H9 (cell line): ENCODE measurements at regions not wholly inside any gene's neighbourhood (a gene's known extent, or its start where the extent isn't known, plus 50 kb on each side); places are given as distances from the start of the nearest gene placed in this dataset.

Source experiments
- DNase-seq: peaks from one replicate; pipeline ENCODE4 v3.0.0-alpha.2; 2017
- H2AFZ ChIP-seq: one replicate; pipeline ENCODE4 v1.6.1; 2013; ENCODE audit warnings: mild to moderate bottlenecking, low read length, control low read depth, moderate library complexity
- H2AK5ac ChIP-seq: 2 replicates; pipeline ENCODE4 v1.6.1; 2013; ENCODE audit warnings: low read length, control low read depth, mixed read lengths; ENCODE audit not compliant: insufficient read length
- H2BK120ac ChIP-seq: one replicate; pipeline ENCODE4 v1.6.1; 2013; ENCODE audit warnings: low read depth, mild to moderate bottlenecking, low read length, control low read depth, inconsistent platforms; ENCODE audit not compliant: poor library complexity, severe bottlenecking
- H2BK12ac ChIP-seq: 2 replicates; pipeline ENCODE4 v1.6.1; 2013; ENCODE audit warnings: low read length, control low read depth, mixed read lengths, low read depth; ENCODE audit not compliant: insufficient read length
- H2BK15ac ChIP-seq: 2 replicates; pipeline ENCODE4 v1.6.1; 2013; ENCODE audit warnings: low read depth, low read length, control low read depth
- H2BK20ac ChIP-seq: one replicate; pipeline ENCODE4 v1.6.1; 2013; ENCODE audit warnings: low read depth, mild to moderate bottlenecking, low read length, control low read depth, inconsistent platforms; ENCODE audit not compliant: poor library complexity, severe bottlenecking
- H2BK5ac ChIP-seq: 2 replicates; pipeline ENCODE4 v1.6.1; 2013; ENCODE audit warnings: low read length, control low read depth, mixed read lengths; ENCODE audit not compliant: insufficient read length
- H3K14ac ChIP-seq: 2 replicates; pipeline ENCODE4 v1.6.1; 2013; ENCODE audit warnings: low read length, control low read depth; ENCODE audit not compliant: insufficient read depth
- H3K18ac ChIP-seq: 2 replicates; pipeline ENCODE4 v1.6.1; 2013; ENCODE audit warnings: low read depth, mild to moderate bottlenecking, mixed read lengths, low read length, control low read depth; ENCODE audit not compliant: insufficient read length
- H3K23ac ChIP-seq: 2 replicates; pipeline ENCODE4 v1.6.1; 2013; ENCODE audit warnings: low read length, control low read depth, mixed read lengths, low read depth; ENCODE audit not compliant: insufficient read length
- H3K23me2 ChIP-seq: 2 replicates; pipeline ENCODE4 v1.6.1; 2013; ENCODE audit warnings: low read depth, mild to moderate bottlenecking, mixed read lengths, low read length, control low read depth; ENCODE audit not compliant: insufficient read length, poor library complexity, severe bottlenecking
- H3K27ac ChIP-seq: 2 replicates; pipeline ENCODE4 v1.5.1; 2013; ENCODE audit warnings: low read length, control low read depth, mixed read lengths, low read depth; ENCODE audit not compliant: insufficient read length
- H3K27me3 ChIP-seq: 2 replicates; pipeline ENCODE4 v1.6.1; 2013; ENCODE audit warnings: low read length, control low read depth, inconsistent platforms; ENCODE audit not compliant: insufficient read depth
- H3K4ac ChIP-seq: 2 replicates; pipeline ENCODE4 v1.6.1; 2013; ENCODE audit warnings: low read depth, mild to moderate bottlenecking, control low read depth, inconsistent platforms, low read length, moderate library complexity
- H3K4me1 ChIP-seq: 2 replicates; pipeline ENCODE4 v1.6.1; 2013; ENCODE audit warnings: low read length, control low read depth, inconsistent platforms; ENCODE audit not compliant: insufficient read depth
- H3K4me2 ChIP-seq: 2 replicates; pipeline ENCODE4 v1.6.1; 2013; ENCODE audit warnings: low read length, control low read depth, mixed read lengths; ENCODE audit not compliant: insufficient read length, insufficient read depth
- H3K56ac ChIP-seq: 2 replicates; pipeline ENCODE4 v1.6.1; 2013; ENCODE audit warnings: low read depth, mild to moderate bottlenecking, mixed read lengths, low read length, control low read depth; ENCODE audit not compliant: insufficient read length
- H3K79me1 ChIP-seq: 2 replicates; pipeline ENCODE4 v1.6.1; 2013; ENCODE audit warnings: low read depth, mild to moderate bottlenecking, moderate library complexity, low read length, control low read depth, inconsistent platforms; ENCODE audit not compliant: insufficient read depth, poor library complexity, severe bottlenecking
- H3K79me2 ChIP-seq: 2 replicates; pipeline ENCODE4 v1.6.1; 2013; ENCODE audit warnings: low read length, control low read depth, inconsistent platforms; ENCODE audit not compliant: insufficient read depth
- H3K9ac ChIP-seq: 2 replicates; pipeline ENCODE4 v1.6.1; 2013; ENCODE audit warnings: low read length, control low read depth, mixed read lengths; ENCODE audit not compliant: insufficient read length; ENCODE audit errors: extremely low read depth
- H3K9me3 ChIP-seq: one replicate; pipeline ENCODE4 v1.6.1; 2013; ENCODE audit warnings: low read depth, low read length, inconsistent platforms; ENCODE audit not compliant: control insufficient read depth
- H3T11ph ChIP-seq: one replicate; pipeline ENCODE4 v1.6.1; 2013; ENCODE audit warnings: mild to moderate bottlenecking, low read length, control low read depth, inconsistent platforms
- H4K20me1 ChIP-seq: one replicate; pipeline ENCODE4 v1.6.1; 2013; ENCODE audit not compliant: control insufficient read depth, insufficient read length, insufficient read depth
- H4K5ac ChIP-seq: 2 replicates; pipeline ENCODE4 v1.6.1; 2013; ENCODE audit warnings: low read depth, mild to moderate bottlenecking, mixed read lengths, low read length, control low read depth; ENCODE audit not compliant: insufficient read length
- H4K8ac ChIP-seq: replicated peaks from 2 replicates; pipeline ENCODE4 v1.6.1; 2013; ENCODE audit warnings: low read length, control low read depth, mixed read lengths, low read depth; ENCODE audit not compliant: insufficient read length
- H4K91ac ChIP-seq: 2 replicates; pipeline ENCODE4 v1.6.1; 2013; ENCODE audit warnings: low read depth, mild to moderate bottlenecking, moderate library complexity, mixed read lengths, low read length, control low read depth; ENCODE audit not compliant: insufficient read length
- H3K27ac Mint-ChIP-seq, 3 experiments: 2 replicates in 2 of 3; 3 replicates in 1 of 3; pipeline ENCODE4 v1.8.0; 2020 to 2021; ENCODE audit warnings: mixed read lengths in 3 of 3, mild to moderate bottlenecking in 1 of 3, moderate library complexity in 1 of 3
- H3K27me3 Mint-ChIP-seq: 2 replicates; pipeline ENCODE4 v1.8.0; 2021; ENCODE audit warnings: low read depth, mild to moderate bottlenecking, moderate library complexity, mixed read lengths
- H3K36me3 Mint-ChIP-seq, 3 experiments: 2 replicates in 2 of 3; 3 replicates in 1 of 3; pipeline ENCODE4 v1.8.0; 2020 to 2021; ENCODE audit warnings: low read depth in 3 of 3, mixed read lengths in 3 of 3; ENCODE audit not compliant: insufficient read depth in 1 of 3
- H3K4me1 Mint-ChIP-seq, 2 experiments: 2 replicates each; pipeline ENCODE4 v1.8.0; 2020; ENCODE audit warnings: mixed read lengths in 2 of 2
- H3K4me3 Mint-ChIP-seq, 2 experiments: 2 replicates in 1 of 2; 3 replicates in 1 of 2; pipeline ENCODE4 v1.8.0; 2020 to 2021; ENCODE audit warnings: mild to moderate bottlenecking in 2 of 2, mixed read lengths in 2 of 2, moderate library complexity in 1 of 2
- H3K9me3 Mint-ChIP-seq, 2 experiments: 2 replicates in 1 of 2; 3 replicates in 1 of 2; pipeline ENCODE4 v1.8.0; 2020; ENCODE audit warnings: mild to moderate bottlenecking in 2 of 2, mixed read lengths in 2 of 2, moderate library complexity in 1 of 2
- CTCF ChIP-seq: fragments of 200-600 bp; sonication (generic); conservative IDR thresholded peaks from 3 replicates; pipeline ENCODE4 v1.8.0; 2021; ENCODE audit warnings: antibody characterized with exemption, mild to moderate bottlenecking
- WGBS: extraction: QIAGEN DNeasy Blood & Tissue Kit; methylation state at CpG from one replicate; pipeline ENCODE4 v1.1.7; 2013; ENCODE audit warnings: missing lambda C conversion rate, low lambda C conversion rate, mixed read lengths; ENCODE audit not compliant: insufficient read length; ENCODE audit errors: extremely low coverage; 5-methylcytosine and 5-hydroxymethylcytosine counted together

GRCh38 chr14:22449600-22449905 lies 139.5 kb downstream of the DAD1 start:
- H3K23me2 ChIP-seq = no peaks in the 10 kb centered on the region
- no peak overlapping the region for H3K27ac ChIP-seq
- H3K79me1 ChIP-seq = no peaks in the 10 kb centered on the region
- no peak overlapping the region for H2AK5ac ChIP-seq
- H3K79me2 ChIP-seq = no peaks in the 10 kb centered on the region
- DNase-seq = no peak
- no peaks in the 10 kb centered on the region for H3K36me3 Mint-ChIP-seq
- H3K4me1 ChIP-seq = no peaks in the 10 kb centered on the region
- no peak overlapping the region for H4K8ac ChIP-seq
- H3K4me2 ChIP-seq = no peak overlapping the region
- H3K27me3 Mint-ChIP-seq = no peaks in the 10 kb centered on the region; the same call in 1 of the 2 replicates
- H3K4ac ChIP-seq = no peak overlapping the region
- H2BK20ac ChIP-seq = no peak overlapping the region
- H4K5ac ChIP-seq = no peak overlapping the region
- no peak overlapping the region for H3K9ac ChIP-seq
- no peak overlapping the region for H2AFZ ChIP-seq
- H3K27me3 ChIP-seq = no peaks in the 10 kb centered on the region
- H3K18ac ChIP-seq = no peak overlapping the region
- no peak overlapping the region for H3T11ph ChIP-seq
- no peak overlapping the region; a peak in 1 of 7 replicates for H3K27ac Mint-ChIP-seq
- H4K20me1 ChIP-seq = no peaks in the 10 kb centered on the region
- H3K9me3 Mint-ChIP-seq = no peaks in the 10 kb centered on the region
- WGBS = no CpG with 5 or more reads among the region's 2 CpGs
- H4K91ac ChIP-seq = no peak overlapping the region
- no peak overlapping the region for H2BK15ac ChIP-seq
- no peak overlapping the region for H2BK5ac ChIP-seq
- TF ChIP-seq CTCF = no peak
- H3K4me1 Mint-ChIP-seq = peaks cover 7 to 15% of the 10 kb centered on the region in 2 experiments; a peak in 3 of 4 replicates
- H3K14ac ChIP-seq = no peak overlapping the region
- H2BK12ac ChIP-seq = no peak overlapping the region
- H3K4me3 Mint-ChIP-seq = no peak overlapping the region
- H2BK120ac ChIP-seq = no peak overlapping the region
- no peak overlapping the region for H3K23ac ChIP-seq
- H3K56ac ChIP-seq = no peak overlapping the region
- no peaks in the 10 kb centered on the region for H3K9me3 ChIP-seq
